Skin of body (tissue), 1 donor: ENCODE measurements at regions not wholly inside any gene's neighbourhood (a gene's known extent, or its start where the extent isn't known, plus 50 kb on each side); places are given as distances from the start of the nearest gene placed in this dataset.

Experiments used
- DNase-seq: peaks from one replicate; lab custom pipeline; 2025; lab: John Stamatoyannopoulos, UW

DNA sequence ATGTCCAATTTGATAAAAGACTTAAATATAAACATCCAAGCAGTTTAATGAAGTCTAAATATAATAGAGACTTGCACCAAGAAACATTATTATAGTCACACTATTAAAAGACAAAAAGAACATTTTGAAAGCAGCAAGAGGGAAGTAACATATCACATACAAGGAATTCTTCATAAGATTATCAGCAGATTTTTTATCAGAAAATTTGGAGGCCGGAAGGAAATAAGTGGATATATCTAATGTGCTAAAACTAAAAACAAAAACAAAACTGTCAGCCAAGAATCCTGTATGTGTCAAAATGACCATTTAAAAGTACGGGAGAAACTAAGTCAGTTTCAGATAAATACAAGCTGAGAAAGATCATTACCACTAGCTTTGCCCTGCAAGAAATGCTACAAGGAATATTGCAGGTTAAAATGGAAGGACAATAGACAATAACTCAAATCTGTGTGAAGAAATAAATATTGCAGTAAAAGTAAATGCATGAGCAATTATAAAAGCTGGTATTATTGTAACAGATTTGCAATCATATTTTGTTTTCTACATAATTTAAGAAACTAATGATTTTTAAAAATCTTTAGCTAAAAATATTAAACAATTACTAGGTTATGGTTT lies 1665.9 kb upstream of the PCDH20 start:
- DNase-seq = no peak

DNA sequence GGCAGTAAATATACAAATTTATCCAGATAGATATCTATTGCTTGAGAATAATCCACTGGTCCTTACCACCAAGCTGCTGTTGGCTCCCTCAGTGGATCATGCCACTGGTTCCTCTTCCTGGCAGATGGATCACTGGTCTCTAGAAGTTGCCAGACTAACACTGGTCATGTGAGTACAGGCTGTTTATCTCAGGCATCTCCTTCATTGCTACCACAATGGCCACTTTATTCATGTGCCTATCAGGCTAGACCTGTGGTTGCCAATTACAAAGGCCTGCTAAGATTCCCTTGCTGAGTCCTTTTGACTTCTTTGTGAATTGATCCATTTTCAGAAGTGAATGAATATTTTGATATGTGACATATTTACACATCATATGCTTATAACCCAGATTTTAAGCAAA lies 1659.5 kb upstream of the PCDH20 start:
- DNase-seq = no peak

GRCh38 chr13:63050287-63050686 lies 1634.6 kb upstream of the PCDH20 start:
- DNase-seq = no peak

GRCh38 chr13:63048653-63049052 lies 1633.0 kb upstream of the PCDH20 start:
- DNase-seq = no peak

DNA sequence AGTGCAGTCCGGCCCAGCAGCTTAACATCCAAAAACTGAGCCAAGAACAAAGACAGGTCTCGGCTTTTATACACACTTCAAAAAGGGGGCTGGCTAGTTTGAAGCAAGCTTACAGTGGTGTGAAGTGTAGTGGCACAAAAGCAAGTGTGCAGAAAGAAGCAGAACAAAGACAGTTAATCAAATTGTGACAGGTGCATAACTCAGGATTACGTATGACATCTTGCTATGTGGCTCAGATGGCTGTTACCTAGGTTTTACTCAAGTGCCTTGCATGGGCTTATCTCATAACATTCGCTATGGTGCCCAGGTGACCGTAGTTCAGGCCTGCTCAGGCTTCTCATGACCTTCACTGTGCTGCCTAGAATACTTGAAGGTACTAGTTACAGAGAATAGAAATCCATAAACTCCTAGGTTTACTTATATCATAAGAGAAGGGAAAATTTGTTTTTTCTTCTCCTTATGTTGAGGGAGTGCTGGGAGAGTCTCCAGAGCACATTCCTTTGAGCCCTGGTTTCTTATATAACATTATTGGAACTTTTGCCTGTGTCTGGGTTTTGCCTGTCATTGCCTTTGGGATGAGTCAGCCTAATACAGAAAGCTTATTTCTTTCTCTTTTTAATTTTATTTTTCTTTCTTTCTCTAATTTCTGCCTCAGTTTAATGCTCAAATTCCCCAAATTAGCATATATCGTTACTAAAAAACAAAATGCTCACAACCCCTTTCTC lies 1629.1 kb upstream of the PCDH20 start:
- DNase-seq = no peak

DNA sequence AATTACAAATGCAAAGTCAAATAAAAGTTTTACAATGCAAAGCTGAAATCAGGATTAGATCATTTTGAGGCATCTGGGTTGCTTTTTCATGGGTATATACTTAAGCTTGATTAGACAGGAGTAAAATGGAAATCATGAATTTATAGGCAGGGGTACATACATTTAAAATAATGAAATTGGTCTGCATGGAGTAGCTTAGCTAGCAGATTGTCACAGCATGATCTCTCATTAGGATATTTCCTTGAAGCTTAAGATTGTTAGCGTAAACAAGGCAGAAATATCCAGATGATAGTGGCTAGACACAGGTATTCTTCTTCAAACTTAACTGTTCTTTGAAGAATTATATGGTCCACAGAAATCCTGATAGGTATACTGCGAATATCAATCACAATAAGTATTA lies 1627.0 kb upstream of the PCDH20 start:
- no peak for DNase-seq

DNA sequence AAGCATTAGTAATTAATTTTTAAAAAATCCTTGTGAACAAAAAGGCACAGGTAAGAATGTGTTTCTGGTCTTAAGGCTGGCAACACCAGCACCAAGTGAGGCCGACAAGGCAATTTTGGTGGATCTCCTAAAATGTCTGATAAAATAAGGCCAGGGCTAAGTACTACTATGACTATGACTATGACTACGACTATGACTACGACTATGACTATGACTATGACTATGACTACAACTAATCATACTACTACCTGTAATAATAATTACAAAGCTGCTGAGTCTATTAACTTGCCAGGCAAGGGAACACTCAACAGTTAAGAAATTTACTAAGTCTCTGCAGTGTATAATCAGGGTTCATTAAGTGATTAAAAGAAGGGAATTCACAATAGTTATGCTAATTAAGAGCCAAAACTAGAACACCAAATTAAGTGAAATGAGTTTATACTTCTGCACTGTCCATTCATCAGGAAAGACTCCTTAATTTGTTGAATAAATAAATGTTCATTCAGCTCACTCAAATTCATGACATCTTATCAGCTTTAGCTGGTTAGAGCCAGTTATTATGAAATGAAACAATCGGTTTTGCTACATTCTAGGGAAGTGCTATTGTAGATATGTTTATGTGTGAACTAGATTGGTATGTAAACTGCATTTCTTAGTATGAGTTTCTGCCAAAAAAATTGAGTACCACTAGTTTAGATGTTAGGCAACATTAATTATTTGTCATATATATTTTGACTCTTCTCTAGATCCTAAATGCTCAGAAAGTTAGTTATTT lies 1626.2 kb upstream of the PCDH20 start:
- no peak for DNase-seq

- DNase-seq = no peak
Measured at GRCh38 chr13:63026285-63026797, 1610.7 kb upstream of the PCDH20 start.

- no peak for DNase-seq
Measured at GRCh38 chr13:63025741-63026140, 1610.1 kb upstream of the PCDH20 start.

- DNase-seq = no peak
Measured at GRCh38 chr13:63024458-63024857, 1608.8 kb upstream of the PCDH20 start.

DNA sequence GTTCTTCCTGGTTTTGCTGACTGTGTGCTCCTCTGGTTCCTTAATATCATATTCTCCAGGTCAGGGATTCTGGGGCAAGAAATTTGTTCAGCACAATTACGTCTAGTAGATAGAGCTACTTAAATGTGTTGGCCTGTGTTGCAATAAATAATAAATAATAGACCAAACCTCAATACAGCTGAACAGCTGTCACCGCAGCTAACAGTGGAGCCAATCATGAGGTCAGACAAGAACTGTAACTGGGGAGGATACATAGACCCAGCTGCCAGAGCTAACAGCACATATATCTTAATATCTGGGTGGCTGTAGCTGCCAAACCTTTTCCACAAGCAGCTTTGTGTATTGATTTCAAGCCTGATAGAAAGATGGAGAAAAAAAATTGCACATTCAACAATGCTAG lies 1596.3 kb upstream of the PCDH20 start:
- peak; percentile 8 for DNase-seq

- no peak for DNase-seq
Measured at GRCh38 chr13:63010072-63010658, 1594.5 kb upstream of the PCDH20 start.

GRCh38 chr13:63005625-63006024 lies 1590.0 kb upstream of the PCDH20 start:
- no peak for DNase-seq

- no peak for DNase-seq
Measured at GRCh38 chr13:62997696-62998095, 1582.0 kb upstream of the PCDH20 start.

DNA sequence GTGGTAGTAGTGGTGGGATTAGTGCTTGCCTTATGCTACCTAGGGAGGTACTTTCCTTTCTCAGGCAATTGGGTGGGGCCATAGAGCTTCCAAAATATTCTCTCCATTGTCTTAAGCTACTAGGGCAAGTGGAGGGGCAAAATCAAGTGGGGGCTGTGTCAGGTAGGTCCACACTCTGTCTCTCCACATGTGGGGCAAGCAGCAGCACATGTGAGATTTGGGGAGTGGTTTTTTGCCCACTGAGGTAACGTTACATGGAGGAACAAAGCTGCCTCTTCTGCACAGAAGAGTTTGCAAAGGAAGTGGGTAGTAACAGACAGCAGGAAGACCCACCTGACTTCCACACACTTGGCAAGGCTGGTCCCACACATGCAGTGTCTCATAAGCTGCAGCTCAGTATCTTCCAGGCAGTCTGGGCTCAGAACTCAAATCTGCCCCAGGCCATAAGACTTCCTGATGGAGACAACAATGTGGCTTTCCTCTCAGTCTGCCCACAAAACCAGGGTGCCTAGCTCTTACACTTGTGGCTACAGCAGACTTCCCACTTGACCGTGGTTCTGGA lies 1581.5 kb upstream of the PCDH20 start:
- no peak for DNase-seq

GRCh38 chr13:62973804-62974203 lies 1558.2 kb upstream of the PCDH20 start:
- DNase-seq = no peak

DNA sequence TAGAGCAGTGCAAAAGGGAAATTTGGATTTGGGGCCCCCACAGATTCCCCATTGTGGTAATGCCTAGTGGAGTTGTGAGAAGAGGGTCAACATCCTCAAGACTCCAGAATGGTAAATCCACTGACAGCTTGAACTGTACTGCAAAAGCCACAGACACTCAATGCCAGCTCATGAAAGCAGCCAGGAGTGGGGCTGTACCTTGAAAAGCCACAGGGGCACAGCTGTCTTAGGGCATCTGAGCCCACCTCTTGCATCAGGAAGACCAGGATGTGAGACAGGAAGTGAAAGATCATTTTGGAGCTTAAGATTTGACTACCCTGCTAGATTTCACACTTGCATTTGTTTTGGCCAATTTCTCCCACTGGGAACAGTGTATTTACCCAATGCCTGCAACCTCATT lies 1548.9 kb upstream of the PCDH20 start:
- no peak for DNase-seq

GRCh38 chr13:62960723-62961122 lies 1545.1 kb upstream of the PCDH20 start:
- DNase-seq = no peak

GRCh38 chr13:62933809-62934208 lies 1518.2 kb upstream of the PCDH20 start:
- no peak for DNase-seq

DNA sequence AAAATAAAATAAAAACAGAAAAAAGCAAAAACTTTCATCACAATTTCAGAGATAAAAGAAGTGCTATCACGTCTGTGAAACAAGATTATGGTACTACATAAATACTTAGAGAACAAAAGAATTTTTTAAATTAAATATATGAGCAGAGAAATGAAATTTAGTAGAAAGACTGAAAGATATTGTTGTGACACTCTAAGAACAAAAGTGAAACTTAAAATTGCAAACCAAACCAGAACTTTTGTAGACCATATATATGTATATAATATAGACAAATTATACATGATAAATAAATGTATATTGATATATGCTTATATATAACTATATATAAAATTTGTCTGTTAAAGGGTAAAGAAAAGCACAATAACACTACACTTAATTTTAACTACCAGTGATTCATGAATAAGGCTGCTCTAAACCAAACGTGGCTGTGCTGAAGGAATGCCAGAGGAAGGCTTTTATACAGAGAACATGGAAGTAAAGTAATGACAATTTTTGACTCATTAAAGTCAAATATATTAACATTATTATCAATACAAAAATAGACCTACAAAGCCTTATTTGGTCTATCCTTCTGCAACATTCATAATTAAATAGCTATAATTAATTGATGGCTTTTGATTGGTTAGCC lies 1516.7 kb upstream of the PCDH20 start:
- DNase-seq = no peak

DNA sequence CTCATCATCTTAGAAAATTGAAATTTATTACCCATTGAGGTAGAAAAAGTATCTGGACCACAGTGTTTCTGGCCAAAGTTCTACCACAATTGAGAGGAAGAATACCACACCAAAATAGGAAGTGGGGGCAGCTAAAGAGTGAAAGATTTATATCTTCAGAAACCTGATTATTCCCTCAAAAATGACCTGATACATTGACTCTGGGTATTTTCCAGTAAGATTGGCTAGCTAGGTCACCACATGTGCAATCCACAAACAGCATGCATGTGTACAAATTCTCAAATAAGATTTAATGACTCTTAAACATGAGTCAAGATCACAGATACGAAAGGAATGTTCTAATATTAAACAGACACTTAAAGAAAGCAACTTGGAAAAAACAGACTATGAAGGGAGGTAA lies 1516.2 kb upstream of the PCDH20 start:
- no peak for DNase-seq
